Chondrocyte (in vitro differentiated cells): ENCODE measurements at regions not wholly inside any gene's neighbourhood (a gene's known extent, or its start where the extent isn't known, plus 50 kb on each side); places are given as distances from the start of the nearest gene placed in this dataset.

Experiments
- DNase-seq: peaks from one replicate; pipeline ENCODE4 v3.0.0; 2021; ENCODE audit warnings: mixed read lengths, low spot score
- H3K27ac Mint-ChIP-seq: one replicate; pipeline ENCODE4 v1.8.0; 2021; ENCODE audit warnings: mild to moderate bottlenecking, moderate library complexity, mixed read lengths; ENCODE audit not compliant: unreplicated experiment
- H3K27me3 Mint-ChIP-seq: 2 replicates; pipeline ENCODE4 v1.8.0; 2021; ENCODE audit warnings: low read depth, mixed read lengths
- H3K36me3 Mint-ChIP-seq: 2 replicates; pipeline ENCODE4 v1.8.0; 2021; ENCODE audit warnings: low read depth, mixed read lengths
- H3K4me1 Mint-ChIP-seq: 2 replicates; pipeline ENCODE4 v1.8.0; 2021; ENCODE audit warnings: low read depth, mild to moderate bottlenecking, mixed read lengths
- H3K4me3 Mint-ChIP-seq: one replicate; pipeline ENCODE4 v1.8.0; 2021; ENCODE audit warnings: mild to moderate bottlenecking, moderate library complexity, mixed read lengths; ENCODE audit not compliant: unreplicated experiment
- H3K9me3 Mint-ChIP-seq: 2 replicates; pipeline ENCODE4 v1.8.0; 2021; ENCODE audit warnings: low read depth, mixed read lengths
- TF ChIP-seq, protein P1 (sequence below): fragments of 200-600 bp; sonication (generic); IDR thresholded peaks from 2 replicates; pipeline ENCODE4 v1.5.0; 2021; ENCODE audit warnings: antibody characterized with exemption, mild to moderate bottlenecking, moderate library complexity

- Mint-ChIP-seq H3K27ac (no peak overlapping the region), H3K4me3 (no peak overlapping the region), H3K27me3 (peaks cover 7% of the 10 kb centered on the region), H3K4me1 (no peaks in the 10 kb centered on the region), H3K9me3 (no peaks in the 10 kb centered on the region), H3K36me3 (no peaks in the 10 kb centered on the region)
- no peak for DNase-seq
- TF ChIP-seq, protein P1, sequence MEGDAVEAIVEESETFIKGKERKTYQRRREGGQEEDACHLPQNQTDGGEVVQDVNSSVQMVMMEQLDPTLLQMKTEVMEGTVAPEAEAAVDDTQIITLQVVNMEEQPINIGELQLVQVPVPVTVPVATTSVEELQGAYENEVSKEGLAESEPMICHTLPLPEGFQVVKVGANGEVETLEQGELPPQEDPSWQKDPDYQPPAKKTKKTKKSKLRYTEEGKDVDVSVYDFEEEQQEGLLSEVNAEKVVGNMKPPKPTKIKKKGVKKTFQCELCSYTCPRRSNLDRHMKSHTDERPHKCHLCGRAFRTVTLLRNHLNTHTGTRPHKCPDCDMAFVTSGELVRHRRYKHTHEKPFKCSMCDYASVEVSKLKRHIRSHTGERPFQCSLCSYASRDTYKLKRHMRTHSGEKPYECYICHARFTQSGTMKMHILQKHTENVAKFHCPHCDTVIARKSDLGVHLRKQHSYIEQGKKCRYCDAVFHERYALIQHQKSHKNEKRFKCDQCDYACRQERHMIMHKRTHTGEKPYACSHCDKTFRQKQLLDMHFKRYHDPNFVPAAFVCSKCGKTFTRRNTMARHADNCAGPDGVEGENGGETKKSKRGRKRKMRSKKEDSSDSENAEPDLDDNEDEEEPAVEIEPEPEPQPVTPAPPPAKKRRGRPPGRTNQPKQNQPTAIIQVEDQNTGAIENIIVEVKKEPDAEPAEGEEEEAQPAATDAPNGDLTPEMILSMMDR = no peak
These were observed 371.4 kb downstream of the UQCRFS1 start for GRCh38 chr19:28841531-28841930.

DNA sequence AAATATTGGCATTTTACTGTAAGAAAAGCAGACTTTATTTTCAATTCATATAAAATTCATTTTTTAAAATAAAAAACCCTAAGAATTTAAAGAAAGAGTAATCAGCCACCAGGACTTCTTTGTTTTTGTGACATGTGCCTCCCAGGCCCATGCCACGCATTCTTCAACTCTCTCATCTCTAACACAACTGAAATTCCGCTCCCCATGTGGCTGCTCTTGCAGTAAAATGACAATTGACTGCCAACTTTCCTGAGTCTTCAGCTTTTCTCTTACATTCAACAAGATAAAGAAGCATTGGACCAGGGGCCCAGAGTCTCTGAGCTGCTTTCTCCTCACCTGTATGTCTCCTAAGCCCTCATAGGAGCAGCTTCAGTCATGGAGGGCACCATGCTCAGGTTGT is 372.1 kb downstream of the UQCRFS1 start:
- Mint-ChIP-seq H3K9me3 (no peaks in the 10 kb centered on the region), H3K27me3 (peaks cover 10% of the 10 kb centered on the region), H3K36me3 (no peaks in the 10 kb centered on the region), H3K4me1 (no peaks in the 10 kb centered on the region), H3K27ac (no peak overlapping the region), H3K4me3 (no peak overlapping the region)
- no peak for DNase-seq
- TF ChIP-seq, protein P1 = no peak

- H3K27me3 Mint-ChIP-seq = peaks cover 16% of the 10 kb centered on the region
- no peak for DNase-seq
- no peaks in the 10 kb centered on the region for H3K9me3 Mint-ChIP-seq
- no peaks in the 10 kb centered on the region for H3K4me1 Mint-ChIP-seq
- H3K4me3 Mint-ChIP-seq = no peak overlapping the region
- no peak overlapping the region for H3K27ac Mint-ChIP-seq
- no peaks in the 10 kb centered on the region for H3K36me3 Mint-ChIP-seq
- TF ChIP-seq, protein P1 = no peak
These were observed 373.5 kb downstream of the UQCRFS1 start for GRCh38 chr19:28839455-28839854.

DNA sequence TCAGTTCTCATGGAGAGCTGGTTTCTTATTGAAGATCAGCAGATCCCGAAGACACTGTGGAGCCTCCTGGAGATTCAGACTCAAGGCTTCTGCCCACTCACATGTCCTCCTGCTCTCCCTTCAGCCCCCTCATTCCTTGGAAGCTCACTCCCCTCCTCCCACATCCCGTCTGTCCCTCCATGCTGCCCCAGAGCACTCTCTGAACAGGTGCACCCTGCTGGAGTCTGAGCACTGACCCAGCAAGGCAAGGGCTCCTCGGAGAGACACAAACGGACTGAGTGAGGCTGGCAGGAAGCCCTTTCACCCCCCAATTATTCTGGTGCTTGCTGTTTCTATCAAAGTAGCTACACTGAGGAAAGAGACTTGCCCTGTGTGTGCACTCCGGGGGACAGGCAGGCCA is 374.0 kb downstream of the UQCRFS1 start:
- Mint-ChIP-seq H3K4me3 (no peak overlapping the region), H3K4me1 (no peaks in the 10 kb centered on the region), H3K9me3 (no peaks in the 10 kb centered on the region), H3K27me3 (peaks cover 16% of the 10 kb centered on the region), H3K36me3 (no peaks in the 10 kb centered on the region), H3K27ac (no peak overlapping the region)
- TF ChIP-seq, protein P1 = no peak
- no peak for DNase-seq

GRCh38 chr19:28836421-28836820 is 376.5 kb downstream of the UQCRFS1 start:
- H3K4me1 Mint-ChIP-seq = no peaks in the 10 kb centered on the region
- TF ChIP-seq, protein P1 = no peak
- no peaks in the 10 kb centered on the region for H3K9me3 Mint-ChIP-seq
- no peak overlapping the region for H3K27ac Mint-ChIP-seq
- no peaks in the 10 kb centered on the region for H3K36me3 Mint-ChIP-seq
- H3K27me3 Mint-ChIP-seq = peaks cover 16% of the 10 kb centered on the region
- no peak overlapping the region for H3K4me3 Mint-ChIP-seq
- no peak for DNase-seq
